H9 (cell line): ENCODE measurements at regions not wholly inside any gene's neighbourhood (a gene's known extent, or its start where the extent isn't known, plus 50 kb on each side); places are given as distances from the start of the nearest gene placed in this dataset.
"Not testable (repeated sequence)": the region's sequence is repeated elsewhere in the genome, so short reads cannot be mapped to it uniquely, and the experiment has no call there.

Source experiments
- DNase-seq: peaks from one replicate; pipeline ENCODE4 v3.0.0-alpha.2; 2017
- H2AFZ ChIP-seq: one replicate; pipeline ENCODE4 v1.6.1; 2013; ENCODE audit warnings: mild to moderate bottlenecking, low read length, control low read depth, moderate library complexity
- H2AK5ac ChIP-seq: 2 replicates; pipeline ENCODE4 v1.6.1; 2013; ENCODE audit warnings: low read length, control low read depth, mixed read lengths; ENCODE audit not compliant: insufficient read length
- H2BK120ac ChIP-seq: one replicate; pipeline ENCODE4 v1.6.1; 2013; ENCODE audit warnings: low read depth, mild to moderate bottlenecking, low read length, control low read depth, inconsistent platforms; ENCODE audit not compliant: poor library complexity, severe bottlenecking
- H2BK12ac ChIP-seq: 2 replicates; pipeline ENCODE4 v1.6.1; 2013; ENCODE audit warnings: low read length, control low read depth, mixed read lengths, low read depth; ENCODE audit not compliant: insufficient read length
- H2BK15ac ChIP-seq: 2 replicates; pipeline ENCODE4 v1.6.1; 2013; ENCODE audit warnings: low read depth, low read length, control low read depth
- H2BK20ac ChIP-seq: one replicate; pipeline ENCODE4 v1.6.1; 2013; ENCODE audit warnings: low read depth, mild to moderate bottlenecking, low read length, control low read depth, inconsistent platforms; ENCODE audit not compliant: poor library complexity, severe bottlenecking
- H2BK5ac ChIP-seq: 2 replicates; pipeline ENCODE4 v1.6.1; 2013; ENCODE audit warnings: low read length, control low read depth, mixed read lengths; ENCODE audit not compliant: insufficient read length
- H3K14ac ChIP-seq: 2 replicates; pipeline ENCODE4 v1.6.1; 2013; ENCODE audit warnings: low read length, control low read depth; ENCODE audit not compliant: insufficient read depth
- H3K18ac ChIP-seq: 2 replicates; pipeline ENCODE4 v1.6.1; 2013; ENCODE audit warnings: low read depth, mild to moderate bottlenecking, mixed read lengths, low read length, control low read depth; ENCODE audit not compliant: insufficient read length
- H3K23ac ChIP-seq: 2 replicates; pipeline ENCODE4 v1.6.1; 2013; ENCODE audit warnings: low read length, control low read depth, mixed read lengths, low read depth; ENCODE audit not compliant: insufficient read length
- H3K23me2 ChIP-seq: 2 replicates; pipeline ENCODE4 v1.6.1; 2013; ENCODE audit warnings: low read depth, mild to moderate bottlenecking, mixed read lengths, low read length, control low read depth; ENCODE audit not compliant: insufficient read length, poor library complexity, severe bottlenecking
- H3K27ac ChIP-seq: 2 replicates; pipeline ENCODE4 v1.5.1; 2013; ENCODE audit warnings: low read length, control low read depth, mixed read lengths, low read depth; ENCODE audit not compliant: insufficient read length
- H3K27me3 ChIP-seq: 2 replicates; pipeline ENCODE4 v1.6.1; 2013; ENCODE audit warnings: low read length, control low read depth, inconsistent platforms; ENCODE audit not compliant: insufficient read depth
- H3K4ac ChIP-seq: 2 replicates; pipeline ENCODE4 v1.6.1; 2013; ENCODE audit warnings: low read depth, mild to moderate bottlenecking, control low read depth, inconsistent platforms, low read length, moderate library complexity
- H3K4me1 ChIP-seq: 2 replicates; pipeline ENCODE4 v1.6.1; 2013; ENCODE audit warnings: low read length, control low read depth, inconsistent platforms; ENCODE audit not compliant: insufficient read depth
- H3K4me2 ChIP-seq: 2 replicates; pipeline ENCODE4 v1.6.1; 2013; ENCODE audit warnings: low read length, control low read depth, mixed read lengths; ENCODE audit not compliant: insufficient read length, insufficient read depth
- H3K56ac ChIP-seq: 2 replicates; pipeline ENCODE4 v1.6.1; 2013; ENCODE audit warnings: low read depth, mild to moderate bottlenecking, mixed read lengths, low read length, control low read depth; ENCODE audit not compliant: insufficient read length
- H3K79me1 ChIP-seq: 2 replicates; pipeline ENCODE4 v1.6.1; 2013; ENCODE audit warnings: low read depth, mild to moderate bottlenecking, moderate library complexity, low read length, control low read depth, inconsistent platforms; ENCODE audit not compliant: insufficient read depth, poor library complexity, severe bottlenecking
- H3K79me2 ChIP-seq: 2 replicates; pipeline ENCODE4 v1.6.1; 2013; ENCODE audit warnings: low read length, control low read depth, inconsistent platforms; ENCODE audit not compliant: insufficient read depth
- H3K9ac ChIP-seq: 2 replicates; pipeline ENCODE4 v1.6.1; 2013; ENCODE audit warnings: low read length, control low read depth, mixed read lengths; ENCODE audit not compliant: insufficient read length; ENCODE audit errors: extremely low read depth
- H3K9me3 ChIP-seq: one replicate; pipeline ENCODE4 v1.6.1; 2013; ENCODE audit warnings: low read depth, low read length, inconsistent platforms; ENCODE audit not compliant: control insufficient read depth
- H3T11ph ChIP-seq: one replicate; pipeline ENCODE4 v1.6.1; 2013; ENCODE audit warnings: mild to moderate bottlenecking, low read length, control low read depth, inconsistent platforms
- H4K20me1 ChIP-seq: one replicate; pipeline ENCODE4 v1.6.1; 2013; ENCODE audit not compliant: control insufficient read depth, insufficient read length, insufficient read depth
- H4K5ac ChIP-seq: 2 replicates; pipeline ENCODE4 v1.6.1; 2013; ENCODE audit warnings: low read depth, mild to moderate bottlenecking, mixed read lengths, low read length, control low read depth; ENCODE audit not compliant: insufficient read length
- H4K8ac ChIP-seq: replicated peaks from 2 replicates; pipeline ENCODE4 v1.6.1; 2013; ENCODE audit warnings: low read length, control low read depth, mixed read lengths, low read depth; ENCODE audit not compliant: insufficient read length
- H4K91ac ChIP-seq: 2 replicates; pipeline ENCODE4 v1.6.1; 2013; ENCODE audit warnings: low read depth, mild to moderate bottlenecking, moderate library complexity, mixed read lengths, low read length, control low read depth; ENCODE audit not compliant: insufficient read length
- H3K27ac Mint-ChIP-seq, 3 experiments: 2 replicates in 2 of 3; 3 replicates in 1 of 3; pipeline ENCODE4 v1.8.0; 2020 to 2021; ENCODE audit warnings: mixed read lengths in 3 of 3, mild to moderate bottlenecking in 1 of 3, moderate library complexity in 1 of 3
- H3K27me3 Mint-ChIP-seq: 2 replicates; pipeline ENCODE4 v1.8.0; 2021; ENCODE audit warnings: low read depth, mild to moderate bottlenecking, moderate library complexity, mixed read lengths
- H3K36me3 Mint-ChIP-seq, 3 experiments: 2 replicates in 2 of 3; 3 replicates in 1 of 3; pipeline ENCODE4 v1.8.0; 2020 to 2021; ENCODE audit warnings: low read depth in 3 of 3, mixed read lengths in 3 of 3; ENCODE audit not compliant: insufficient read depth in 1 of 3
- H3K4me1 Mint-ChIP-seq, 2 experiments: 2 replicates each; pipeline ENCODE4 v1.8.0; 2020; ENCODE audit warnings: mixed read lengths in 2 of 2
- H3K4me3 Mint-ChIP-seq, 2 experiments: 2 replicates in 1 of 2; 3 replicates in 1 of 2; pipeline ENCODE4 v1.8.0; 2020 to 2021; ENCODE audit warnings: mild to moderate bottlenecking in 2 of 2, mixed read lengths in 2 of 2, moderate library complexity in 1 of 2
- H3K9me3 Mint-ChIP-seq, 2 experiments: 2 replicates in 1 of 2; 3 replicates in 1 of 2; pipeline ENCODE4 v1.8.0; 2020; ENCODE audit warnings: mild to moderate bottlenecking in 2 of 2, mixed read lengths in 2 of 2, moderate library complexity in 1 of 2
- WGBS: extraction: QIAGEN DNeasy Blood & Tissue Kit; methylation state at CpG from one replicate; pipeline ENCODE4 v1.1.7; 2013; ENCODE audit warnings: missing lambda C conversion rate, low lambda C conversion rate, mixed read lengths; ENCODE audit not compliant: insufficient read length; ENCODE audit errors: extremely low coverage; 5-methylcytosine and 5-hydroxymethylcytosine counted together

DNA sequence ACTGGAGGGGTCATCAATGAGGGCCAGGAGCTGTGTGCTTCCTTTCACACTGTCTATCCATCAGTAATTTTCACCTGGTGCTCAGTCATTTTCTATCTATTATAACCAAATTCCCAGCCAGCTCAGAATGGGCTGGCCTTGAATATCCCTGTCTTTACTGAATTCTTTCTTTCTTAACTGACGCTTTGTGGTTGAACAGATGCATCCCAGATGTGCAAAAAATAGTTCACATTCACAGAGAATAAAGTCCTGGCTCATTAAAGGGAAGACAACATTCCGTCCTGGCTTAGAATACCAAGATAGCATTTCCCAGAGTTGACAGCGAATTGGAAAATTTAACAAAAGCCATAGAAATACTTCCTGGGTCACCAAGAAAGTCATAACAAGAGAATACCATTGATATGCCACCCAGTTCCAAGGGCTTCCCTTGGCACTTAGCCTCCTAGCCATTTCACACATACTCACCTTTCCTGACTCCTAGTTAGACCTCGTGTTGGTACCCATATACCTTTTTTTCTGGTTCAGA, 164.7 kb downstream of the SPDYE17 start:
- H2BK20ac ChIP-seq, H3K27ac Mint-ChIP-seq, H2BK15ac ChIP-seq, H4K91ac ChIP-seq, H2BK12ac ChIP-seq, H3K4ac ChIP-seq, H3K23ac ChIP-seq, H3K36me3 Mint-ChIP-seq, H4K5ac ChIP-seq, H3K9me3 ChIP-seq, H3K9me3 Mint-ChIP-seq, H3K23me2 ChIP-seq, H2BK120ac ChIP-seq, H3K79me1 ChIP-seq, H3K4me1 Mint-ChIP-seq, H3K14ac ChIP-seq, H3K79me2 ChIP-seq, H3K9ac ChIP-seq, H3K56ac ChIP-seq, H4K8ac ChIP-seq, H3K4me2 ChIP-seq, H3K4me3 Mint-ChIP-seq, H3K27ac ChIP-seq, H3K4me1 ChIP-seq, H3K27me3 ChIP-seq, H2AK5ac ChIP-seq, H3K27me3 Mint-ChIP-seq, DNase-seq, H4K20me1 ChIP-seq, H3K18ac ChIP-seq, H3T11ph ChIP-seq, H2AFZ ChIP-seq, H2BK5ac ChIP-seq: not testable (repeated sequence)
- no CpG with 5 or more reads among the region's 4 CpGs for WGBS

DNA sequence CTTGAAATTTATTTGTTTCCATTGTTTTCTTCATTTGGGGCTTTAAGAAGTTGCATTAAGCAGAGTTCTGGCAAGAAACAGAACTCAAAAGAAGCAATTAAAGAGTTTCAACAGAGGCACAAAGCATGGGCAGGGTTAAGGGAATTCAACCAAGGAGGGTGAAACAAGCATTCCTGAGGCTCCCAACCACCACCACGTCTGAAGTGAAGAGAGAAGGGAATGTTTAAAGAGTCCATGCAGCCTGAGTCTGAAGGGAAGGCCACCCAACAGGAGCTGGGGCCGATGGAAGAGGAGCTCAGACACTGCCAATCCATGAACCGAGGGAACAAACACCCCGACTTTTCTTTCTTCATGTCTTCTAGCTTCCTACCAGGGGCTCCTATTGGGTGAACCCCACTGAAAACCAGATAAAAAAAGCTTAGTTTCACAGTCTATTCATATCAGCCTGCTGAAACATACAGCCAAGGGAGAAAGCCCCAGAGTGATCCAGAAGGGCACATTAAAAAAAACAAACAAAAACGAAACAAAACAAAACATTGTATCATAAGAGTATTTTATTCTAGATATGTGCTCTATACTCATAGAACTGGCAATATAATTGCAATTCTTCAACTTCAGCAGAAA, 168.9 kb downstream of the SPDYE17 start:
- H3K79me2 ChIP-seq, H3K9ac ChIP-seq, DNase-seq, H3K4me2 ChIP-seq, H3K27ac Mint-ChIP-seq, H3K4me3 Mint-ChIP-seq, H3T11ph ChIP-seq, H3K79me1 ChIP-seq, H3K27ac ChIP-seq, H4K5ac ChIP-seq, H4K8ac ChIP-seq, H3K4me1 ChIP-seq, H3K27me3 ChIP-seq, H3K9me3 ChIP-seq, H2BK12ac ChIP-seq, H2AK5ac ChIP-seq, H3K4me1 Mint-ChIP-seq, H3K36me3 Mint-ChIP-seq, H4K20me1 ChIP-seq, H2BK15ac ChIP-seq, H3K27me3 Mint-ChIP-seq, H3K4ac ChIP-seq, H4K91ac ChIP-seq, H2BK5ac ChIP-seq, H3K23ac ChIP-seq, H2AFZ ChIP-seq, H3K9me3 Mint-ChIP-seq, H3K56ac ChIP-seq, H2BK120ac ChIP-seq, H3K18ac ChIP-seq, H2BK20ac ChIP-seq, H3K14ac ChIP-seq, H3K23me2 ChIP-seq: not testable (repeated sequence)
- no CpG with 5 or more reads among the region's 5 CpGs for WGBS
